Activated naive CD8-positive, alpha-beta T cell treated with anti-CD3 and anti-CD28 coated beads, Interleukin-2, amount 10 ng/mL, durations not matched to agents 7 days and 5 days (primary cell): ENCODE measurements at regions not wholly inside any gene's neighbourhood (a gene's known extent, or its start where the extent isn't known, plus 50 kb on each side); places are given as distances from the start of the nearest gene placed in this dataset.

Experiments used
- ATAC-seq: fragments of 150-1000 bp; cut with Tn5 transposase; one replicate; pipeline ENCODE4 v1.10.0; 2021; ENCODE audit warnings: low read depth, moderate library complexity
- POLR2A ChIA-PET: fragments of 350-600 bp; sonication (Branson Sonifier 250); formaldehyde crosslinking; loops from one replicate; lab custom pipeline; 2021; ENCODE audit warnings: antibody characterized with exemption; lab: Charles Lee
- DNase-seq: peaks from one replicate; pipeline ENCODE4 v3.0.0; 2021
- H3K27ac Mint-ChIP-seq: one replicate; pipeline ENCODE4 v1.8.0; 2022; ENCODE audit warnings: mild to moderate bottlenecking, mixed read lengths
- H3K27me3 Mint-ChIP-seq: one replicate; pipeline ENCODE4 v1.8.0; 2022; ENCODE audit warnings: mild to moderate bottlenecking, moderate library complexity, mixed read lengths
- H3K36me3 Mint-ChIP-seq: one replicate; pipeline ENCODE4 v1.8.0; 2021; ENCODE audit warnings: mild to moderate bottlenecking, mixed read lengths
- H3K4me1 Mint-ChIP-seq: one replicate; pipeline ENCODE4 v1.8.0; 2021; ENCODE audit warnings: mixed read lengths
- H3K4me3 Mint-ChIP-seq: one replicate; pipeline ENCODE4 v1.8.0; 2022; ENCODE audit warnings: mild to moderate bottlenecking, moderate library complexity, mixed read lengths
- H3K9me3 Mint-ChIP-seq: one replicate; pipeline ENCODE4 v1.8.0; 2021; ENCODE audit warnings: mixed read lengths

GRCh38 chr13:70668983-70669382 is 560.7 kb upstream of the KLHL1 start:
- H3K4me1 Mint-ChIP-seq: no peaks in the 10 kb centered on the region
- POLR2A ChIA-PET: no interaction called here
- H3K27me3 Mint-ChIP-seq: no peaks in the 10 kb centered on the region

DNA sequence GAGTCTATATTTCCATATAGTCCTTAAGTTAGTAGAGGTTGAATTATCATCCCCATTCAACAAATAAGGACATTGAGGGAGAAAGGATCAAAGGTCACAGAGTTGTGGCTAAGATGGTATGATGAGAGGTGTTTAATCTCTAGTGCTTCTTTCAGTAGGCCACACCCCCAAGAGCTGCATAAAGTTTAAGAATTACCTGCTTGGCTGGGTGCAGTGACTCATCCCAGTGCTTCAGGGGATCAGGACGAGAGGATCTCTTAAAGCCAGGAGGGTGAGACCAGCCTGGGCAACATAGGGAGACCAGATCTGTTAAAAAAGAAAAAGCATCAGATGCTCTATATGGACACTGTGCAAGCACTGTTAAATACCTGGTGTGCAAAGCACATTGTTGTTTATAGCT is 560.0 kb upstream of the KLHL1 start:
- ATAC-seq (no peak), DNase-seq (no peak)
- no peaks in the 10 kb centered on the region for H3K27me3 Mint-ChIP-seq
- H3K27ac Mint-ChIP-seq: no peak overlapping the region
- H3K4me3 Mint-ChIP-seq: no peak overlapping the region
- no peaks in the 10 kb centered on the region for H3K9me3 Mint-ChIP-seq
- H3K4me1 Mint-ChIP-seq: no peaks in the 10 kb centered on the region
- POLR2A ChIA-PET: no interaction called here
- no peaks in the 10 kb centered on the region for H3K36me3 Mint-ChIP-seq

More at GRCh38 chr13:70668983-70669382, 560.7 kb upstream of the KLHL1 start:
- no peaks in the 10 kb centered on the region for H3K36me3 Mint-ChIP-seq
- H3K9me3 Mint-ChIP-seq: no peaks in the 10 kb centered on the region
- H3K4me3 Mint-ChIP-seq: no peak overlapping the region
- ATAC-seq (no peak), DNase-seq (no peak)
- no peak overlapping the region for H3K27ac Mint-ChIP-seq

DNA sequence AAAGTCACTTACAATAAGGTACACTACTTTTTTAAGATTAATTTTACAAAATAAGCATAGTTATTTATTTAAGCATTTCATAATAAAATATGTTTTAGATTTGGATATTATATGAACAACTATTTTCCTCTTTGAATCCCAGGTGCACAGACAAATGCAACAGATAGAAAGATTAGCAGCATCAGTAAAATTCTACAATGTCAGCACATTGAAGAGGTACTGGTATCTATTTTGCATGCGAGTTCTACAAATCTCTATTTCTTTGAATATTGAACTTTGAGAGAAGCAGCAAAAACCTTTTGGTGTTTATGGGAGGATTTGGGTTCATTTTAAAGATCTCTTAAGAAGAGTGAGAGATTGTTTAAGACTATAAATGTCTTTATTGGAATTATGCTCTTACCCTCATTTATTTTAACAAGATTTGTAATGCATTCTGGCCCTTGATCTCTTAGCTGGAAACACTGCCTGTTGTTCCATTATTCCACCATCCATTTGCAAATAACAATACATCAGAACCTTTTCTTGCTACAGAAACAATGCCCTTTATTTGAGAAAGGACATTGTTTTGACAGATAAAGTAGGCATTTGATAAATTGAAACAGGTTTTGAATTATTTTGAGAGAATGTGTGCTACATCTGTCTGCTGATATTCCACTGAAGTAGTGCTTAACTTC is 558.8 kb upstream of the KLHL1 start:
- no peak for DNase-seq
- Mint-ChIP-seq H3K27ac (no peak overlapping the region), H3K27me3 (no peaks in the 10 kb centered on the region), H3K9me3 (no peaks in the 10 kb centered on the region), H3K4me1 (no peaks in the 10 kb centered on the region), H3K36me3 (no peaks in the 10 kb centered on the region), H3K4me3 (no peak overlapping the region)
- ATAC-seq: no peak
- POLR2A ChIA-PET: no interaction called here

GRCh38 chr13:70662231-70662940 is 554.1 kb upstream of the KLHL1 start:
- ATAC-seq: no peak
- no peaks in the 10 kb centered on the region for H3K4me1 Mint-ChIP-seq
- no peak overlapping the region for H3K4me3 Mint-ChIP-seq
- DNase-seq: no peak
- no peak overlapping the region for H3K27ac Mint-ChIP-seq
- H3K9me3 Mint-ChIP-seq: no peaks in the 10 kb centered on the region
- POLR2A ChIA-PET: no interaction called here
- H3K27me3 Mint-ChIP-seq: no peaks in the 10 kb centered on the region
- no peaks in the 10 kb centered on the region for H3K36me3 Mint-ChIP-seq

GRCh38 chr13:70644052-70644451 is 535.8 kb upstream of the KLHL1 start:
- POLR2A ChIA-PET: no interaction called here
- no peak overlapping the region for H3K4me3 Mint-ChIP-seq
- no peak overlapping the region for H3K27ac Mint-ChIP-seq
- ATAC-seq: no peak
- H3K4me1 Mint-ChIP-seq: no peaks in the 10 kb centered on the region
- H3K27me3 Mint-ChIP-seq: no peaks in the 10 kb centered on the region
- DNase-seq: no peak
- H3K36me3 Mint-ChIP-seq: no peaks in the 10 kb centered on the region
- no peaks in the 10 kb centered on the region for H3K9me3 Mint-ChIP-seq

GRCh38 chr13:70634893-70635292 is 526.6 kb upstream of the KLHL1 start:
- H3K36me3 Mint-ChIP-seq: no peaks in the 10 kb centered on the region
- H3K27me3 Mint-ChIP-seq: no peaks in the 10 kb centered on the region
- ATAC-seq (no peak), DNase-seq (no peak)
- H3K4me1 Mint-ChIP-seq: no peaks in the 10 kb centered on the region
- peaks cover 3% of the 10 kb centered on the region for H3K9me3 Mint-ChIP-seq
- POLR2A ChIA-PET: no interaction called here
- H3K27ac Mint-ChIP-seq: no peak overlapping the region
- no peak overlapping the region for H3K4me3 Mint-ChIP-seq

DNA sequence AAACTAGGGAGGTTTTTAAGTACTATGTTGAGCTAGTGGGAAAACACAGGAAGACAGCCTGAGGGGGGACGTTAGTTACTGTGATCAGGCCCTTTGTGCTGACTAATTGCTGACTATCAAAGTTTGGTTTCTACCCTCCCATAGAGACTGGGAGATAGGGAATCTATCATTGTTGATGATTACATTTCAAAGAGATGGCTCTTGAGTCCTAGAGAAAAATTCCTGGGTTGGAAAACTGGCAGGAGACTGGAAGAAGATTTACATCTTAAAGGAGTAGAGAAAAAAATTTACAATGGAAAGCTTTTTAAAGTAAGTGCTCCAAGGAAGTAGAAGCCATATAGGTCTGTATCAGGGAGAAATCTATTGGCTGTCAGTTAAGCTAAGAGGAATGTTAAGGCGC is 522.0 kb upstream of the KLHL1 start:
- POLR2A ChIA-PET: no interaction called here
- DNase-seq (no peak), ATAC-seq (no peak)
- Mint-ChIP-seq H3K9me3 (no peaks in the 10 kb centered on the region), H3K36me3 (no peaks in the 10 kb centered on the region), H3K27ac (no peak overlapping the region), H3K4me1 (no peaks in the 10 kb centered on the region), H3K27me3 (no peaks in the 10 kb centered on the region), H3K4me3 (no peak overlapping the region)

DNA sequence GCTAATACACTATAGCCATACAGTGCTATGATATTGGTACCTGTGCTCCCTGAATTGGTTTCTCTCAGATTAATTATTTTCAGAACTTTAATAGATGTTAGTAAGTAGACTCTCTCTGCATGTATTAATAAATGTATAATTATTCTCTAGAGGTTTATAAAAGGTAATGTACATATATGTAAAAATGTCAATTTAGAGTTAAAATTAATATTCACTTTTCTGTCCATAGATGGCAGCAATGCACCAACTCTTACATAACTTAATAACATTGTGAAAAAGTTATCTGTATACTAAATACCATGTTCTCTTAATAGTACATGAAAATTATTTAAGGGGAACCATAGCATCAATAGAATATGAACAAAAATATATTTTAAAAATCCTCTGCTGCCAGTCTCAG is 515.0 kb upstream of the KLHL1 start:
- no peak for ATAC-seq
- Mint-ChIP-seq H3K27ac (no peak overlapping the region), H3K9me3 (no peaks in the 10 kb centered on the region), H3K4me1 (no peaks in the 10 kb centered on the region), H3K4me3 (no peak overlapping the region), H3K27me3 (no peaks in the 10 kb centered on the region), H3K36me3 (no peaks in the 10 kb centered on the region)
- no peak for DNase-seq
- POLR2A ChIA-PET: no interaction called here

DNA sequence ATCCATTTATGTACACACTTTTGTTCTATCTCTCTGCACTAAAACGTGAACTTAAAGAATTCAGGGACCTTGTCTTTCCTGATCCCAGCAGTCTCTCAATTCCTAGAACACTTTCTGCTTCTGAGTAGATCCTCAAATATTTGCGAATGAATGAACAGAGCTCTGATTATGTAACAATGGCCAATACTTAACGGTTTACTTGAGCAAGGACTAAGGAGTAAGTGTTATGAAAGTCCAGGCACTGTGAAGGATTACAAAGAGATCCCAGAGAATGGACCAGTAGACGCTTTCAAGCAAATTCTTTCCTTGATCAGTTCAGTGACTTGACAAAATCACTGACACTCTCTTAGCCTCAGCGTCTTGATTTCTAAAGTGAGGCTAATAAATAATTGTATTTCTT is 514.5 kb upstream of the KLHL1 start:
- H3K4me1 Mint-ChIP-seq: no peaks in the 10 kb centered on the region
- no peaks in the 10 kb centered on the region for H3K27me3 Mint-ChIP-seq
- H3K9me3 Mint-ChIP-seq: no peaks in the 10 kb centered on the region
- H3K36me3 Mint-ChIP-seq: no peaks in the 10 kb centered on the region
- no peak overlapping the region for H3K4me3 Mint-ChIP-seq
- POLR2A ChIA-PET: no interaction called here
- H3K27ac Mint-ChIP-seq: no peak overlapping the region
- ATAC-seq (no peak), DNase-seq (no peak)

- DNase-seq (no peak), ATAC-seq (no peak)
- H3K36me3 Mint-ChIP-seq: no peaks in the 10 kb centered on the region
- H3K27me3 Mint-ChIP-seq: no peaks in the 10 kb centered on the region
- no peaks in the 10 kb centered on the region for H3K9me3 Mint-ChIP-seq
- no peaks in the 10 kb centered on the region for H3K4me1 Mint-ChIP-seq
- POLR2A ChIA-PET: no interaction called here
- H3K4me3 Mint-ChIP-seq: no peak overlapping the region
- H3K27ac Mint-ChIP-seq: no peak overlapping the region
Measured at GRCh38 chr13:70619936-70620335, 511.7 kb upstream of the KLHL1 start.

GRCh38 chr13:70616847-70617246 is 508.6 kb upstream of the KLHL1 start:
- no peak for ATAC-seq
- Mint-ChIP-seq H3K27ac (no peak overlapping the region), H3K4me1 (no peaks in the 10 kb centered on the region), H3K27me3 (no peaks in the 10 kb centered on the region), H3K9me3 (no peaks in the 10 kb centered on the region), H3K36me3 (no peaks in the 10 kb centered on the region), H3K4me3 (no peak overlapping the region)
- no peak for DNase-seq
- POLR2A ChIA-PET: no interaction called here

DNA sequence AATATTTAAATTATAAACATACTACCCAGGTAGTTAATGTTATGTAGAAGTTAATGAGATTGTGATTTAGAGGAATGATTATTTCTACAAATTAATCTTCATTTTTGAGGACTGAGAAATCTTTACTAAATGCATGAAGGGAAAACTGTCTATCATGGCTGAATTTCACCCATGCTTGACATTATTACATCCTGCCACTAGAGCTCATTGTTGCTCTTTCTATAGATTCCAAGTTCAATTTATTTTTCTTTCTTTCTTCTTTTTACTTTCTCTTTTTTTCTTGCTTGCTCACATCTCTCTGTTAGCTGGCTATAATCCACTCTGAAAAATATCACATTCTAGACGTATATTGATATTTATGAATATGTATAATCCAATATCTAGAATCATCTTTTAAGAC is 505.0 kb upstream of the KLHL1 start:
- Mint-ChIP-seq H3K27ac (no peak overlapping the region), H3K36me3 (no peaks in the 10 kb centered on the region), H3K4me3 (no peak overlapping the region), H3K4me1 (no peaks in the 10 kb centered on the region), H3K9me3 (no peaks in the 10 kb centered on the region), H3K27me3 (no peaks in the 10 kb centered on the region)
- DNase-seq (no peak), ATAC-seq (no peak)
- POLR2A ChIA-PET: no interaction called here

- H3K4me1 Mint-ChIP-seq: no peaks in the 10 kb centered on the region
- no peak overlapping the region for H3K27ac Mint-ChIP-seq
- POLR2A ChIA-PET: no interaction called here
- no peak for DNase-seq
- no peaks in the 10 kb centered on the region for H3K9me3 Mint-ChIP-seq
- H3K36me3 Mint-ChIP-seq: no peaks in the 10 kb centered on the region
- ATAC-seq: no peak
- no peak overlapping the region for H3K4me3 Mint-ChIP-seq
- H3K27me3 Mint-ChIP-seq: no peaks in the 10 kb centered on the region
Measured at GRCh38 chr13:70612881-70613280, 504.6 kb upstream of the KLHL1 start.

DNA sequence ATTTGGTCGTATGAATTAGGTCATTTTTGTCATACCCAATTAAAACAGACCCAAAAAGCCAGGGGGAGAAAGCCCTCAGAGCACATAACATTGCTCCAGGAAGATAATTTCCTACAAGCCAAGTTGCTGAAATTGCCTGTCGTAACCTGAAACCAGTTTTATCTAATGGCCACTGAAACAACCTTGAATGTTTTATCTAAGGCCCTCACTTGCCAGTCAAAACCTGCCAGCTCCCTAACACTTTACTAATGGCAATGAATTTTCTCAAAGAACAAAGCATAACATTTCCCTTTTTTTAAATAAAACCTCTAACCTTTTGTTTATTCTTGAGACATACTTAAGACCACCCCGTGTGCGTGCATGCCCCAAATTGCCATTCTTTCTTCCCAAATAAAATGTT is 496.2 kb upstream of the KLHL1 start:
- no peaks in the 10 kb centered on the region for H3K27me3 Mint-ChIP-seq
- no peak overlapping the region for H3K27ac Mint-ChIP-seq
- POLR2A ChIA-PET: no interaction called here
- DNase-seq: no peak
- no peaks in the 10 kb centered on the region for H3K4me1 Mint-ChIP-seq
- no peak overlapping the region for H3K4me3 Mint-ChIP-seq
- no peaks in the 10 kb centered on the region for H3K36me3 Mint-ChIP-seq
- ATAC-seq: no peak
- H3K9me3 Mint-ChIP-seq: peaks cover 2% of the 10 kb centered on the region
